ENCODE measurements at regions not wholly inside any gene's neighbourhood (a gene's known extent, or its start where the extent isn't known, plus 50 kb on each side); places are given as distances from the start of the nearest gene placed in this dataset.

DNA sequence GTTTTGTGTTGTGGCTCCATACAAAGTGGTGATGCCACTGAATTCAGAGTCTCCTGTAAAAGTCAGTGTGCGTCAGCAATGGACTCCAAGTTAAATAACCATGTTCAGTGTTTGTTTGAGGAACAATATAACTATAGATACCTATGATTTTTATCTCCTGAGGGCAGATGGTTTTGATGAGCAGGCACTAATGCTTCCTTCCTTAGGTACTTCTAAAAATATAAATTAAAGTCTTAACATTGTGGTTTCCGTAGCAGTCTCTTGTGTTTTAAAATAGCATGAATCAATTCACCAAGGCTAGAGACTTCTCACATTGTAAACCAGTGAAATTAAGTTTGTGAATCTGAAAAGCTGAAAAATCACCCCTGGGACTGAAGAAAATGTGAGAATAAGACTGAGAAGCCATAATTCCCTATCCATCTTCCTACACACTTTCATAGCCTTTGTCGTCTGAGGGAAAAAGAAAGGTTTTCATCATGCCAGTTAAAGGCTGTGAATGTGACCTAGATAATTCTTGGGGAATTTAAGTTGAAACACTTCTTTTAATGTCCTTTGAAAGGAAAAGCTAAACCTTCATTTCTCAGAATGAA lies 1502.9 kb downstream of the CDH11 start:
- Histone ChIP-seq H3K27ac (no peak overlapping the region), H3K4me2 (no peak overlapping the region), H4K20me1 (ENCODE audit: insufficient read depth, poor library complexity, severe bottlenecking) (no peaks in the 10 kb centered on the region), H3K27me3 (no peaks in the 10 kb centered on the region), H3K36me3 (replicated peaks; ENCODE audit: insufficient read depth, low read depth) (no peaks in the 10 kb centered on the region), H3K79me2 (no peaks in the 10 kb centered on the region), H3K9me2 (replicated peaks; ENCODE audit: insufficient read depth) (no peaks in the 10 kb centered on the region), H2AFZ (no peak overlapping the region), H3K4me1 (ENCODE audit: insufficient read depth) (no peaks in the 10 kb centered on the region), H3K4me3 (no peak overlapping the region), H3K9me3 (ENCODE audit: low read depth) (no peaks in the 10 kb centered on the region)
- DNase-seq (ENCODE audit: low spot score) = no peak
- TF ChIP-seq EZH2phosphoT487 (IDR thresholded peaks at IDR 0.05; ENCODE audit: low read depth, severe bottlenecking, unreplicated experiment) (no peak), EZH2 (IDR thresholded peaks at IDR 0.05; ENCODE audit: borderline replicate concordance) (no peak)
- TF ChIP-seq, protein P1, sequence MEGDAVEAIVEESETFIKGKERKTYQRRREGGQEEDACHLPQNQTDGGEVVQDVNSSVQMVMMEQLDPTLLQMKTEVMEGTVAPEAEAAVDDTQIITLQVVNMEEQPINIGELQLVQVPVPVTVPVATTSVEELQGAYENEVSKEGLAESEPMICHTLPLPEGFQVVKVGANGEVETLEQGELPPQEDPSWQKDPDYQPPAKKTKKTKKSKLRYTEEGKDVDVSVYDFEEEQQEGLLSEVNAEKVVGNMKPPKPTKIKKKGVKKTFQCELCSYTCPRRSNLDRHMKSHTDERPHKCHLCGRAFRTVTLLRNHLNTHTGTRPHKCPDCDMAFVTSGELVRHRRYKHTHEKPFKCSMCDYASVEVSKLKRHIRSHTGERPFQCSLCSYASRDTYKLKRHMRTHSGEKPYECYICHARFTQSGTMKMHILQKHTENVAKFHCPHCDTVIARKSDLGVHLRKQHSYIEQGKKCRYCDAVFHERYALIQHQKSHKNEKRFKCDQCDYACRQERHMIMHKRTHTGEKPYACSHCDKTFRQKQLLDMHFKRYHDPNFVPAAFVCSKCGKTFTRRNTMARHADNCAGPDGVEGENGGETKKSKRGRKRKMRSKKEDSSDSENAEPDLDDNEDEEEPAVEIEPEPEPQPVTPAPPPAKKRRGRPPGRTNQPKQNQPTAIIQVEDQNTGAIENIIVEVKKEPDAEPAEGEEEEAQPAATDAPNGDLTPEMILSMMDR (IDR thresholded peaks at IDR 0.05; ENCODE audit: poor library complexity) = no peak
- 75% methylated on average over 3 of the region's 3 CpGs for WGBS (ENCODE audit: low lambda C conversion rate, missing lambda C conversion rate)

DNA sequence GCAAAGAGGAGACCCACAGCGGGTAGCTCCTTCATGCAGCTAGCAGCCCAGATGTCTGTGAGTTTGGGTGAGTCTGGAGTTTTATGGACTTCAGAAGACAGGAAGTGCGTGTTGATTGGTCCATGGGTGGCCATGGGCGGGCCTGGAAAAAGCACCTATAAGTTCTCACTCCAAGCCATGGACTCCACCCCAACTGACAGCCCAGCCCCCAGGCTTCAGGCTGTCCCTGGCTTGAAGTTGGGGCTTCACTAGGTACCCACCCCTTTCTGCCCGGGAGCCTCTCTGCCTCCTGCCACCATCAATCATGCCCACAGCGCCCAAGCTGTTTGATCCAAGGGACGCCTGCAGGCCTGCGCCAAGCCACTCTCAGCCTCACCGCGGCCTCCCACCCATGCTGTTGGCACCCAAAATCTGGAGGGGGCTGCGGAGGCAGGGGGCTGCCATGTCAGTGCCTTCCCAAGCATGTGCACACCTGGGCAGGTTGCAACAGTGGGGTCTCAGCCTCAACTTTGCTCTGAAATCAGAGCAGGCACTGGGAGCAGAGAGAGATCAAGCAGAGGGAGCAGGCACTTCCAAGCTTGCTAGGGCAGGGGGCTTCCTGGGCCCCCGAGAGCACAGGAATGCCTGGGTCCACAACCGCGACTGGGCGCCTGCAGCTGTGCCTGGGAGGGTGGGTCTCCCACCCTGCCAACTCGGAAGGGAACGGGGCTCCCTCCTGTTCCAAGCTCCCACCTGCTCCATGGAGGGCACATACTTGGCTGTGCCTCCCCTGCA lies 1503.7 kb downstream of the CDH11 start:
- Histone ChIP-seq H3K9me3 (ENCODE audit: low read depth) (no peaks in the 10 kb centered on the region), H3K4me2 (no peak overlapping the region), H3K4me3 (no peak overlapping the region), H3K79me2 (no peaks in the 10 kb centered on the region), H3K27me3 (no peaks in the 10 kb centered on the region), H3K4me1 (ENCODE audit: insufficient read depth) (no peaks in the 10 kb centered on the region), H2AFZ (no peak overlapping the region), H3K9me2 (replicated peaks; ENCODE audit: insufficient read depth) (no peaks in the 10 kb centered on the region), H3K27ac (no peak overlapping the region), H4K20me1 (ENCODE audit: insufficient read depth, poor library complexity, severe bottlenecking) (no peaks in the 10 kb centered on the region), H3K36me3 (replicated peaks; ENCODE audit: insufficient read depth, low read depth) (no peaks in the 10 kb centered on the region)
- DNase-seq (ENCODE audit: low spot score) = no peak
- WGBS (ENCODE audit: low lambda C conversion rate, missing lambda C conversion rate) = 95% methylated on average over 16 of the region's 16 CpGs
- TF ChIP-seq EZH2phosphoT487 (IDR thresholded peaks at IDR 0.05; ENCODE audit: low read depth, severe bottlenecking, unreplicated experiment) (no peak), EZH2 (IDR thresholded peaks at IDR 0.05; ENCODE audit: borderline replicate concordance) (no peak)
- TF ChIP-seq, protein P1 (IDR thresholded peaks at IDR 0.05; ENCODE audit: poor library complexity) = no peak

DNA sequence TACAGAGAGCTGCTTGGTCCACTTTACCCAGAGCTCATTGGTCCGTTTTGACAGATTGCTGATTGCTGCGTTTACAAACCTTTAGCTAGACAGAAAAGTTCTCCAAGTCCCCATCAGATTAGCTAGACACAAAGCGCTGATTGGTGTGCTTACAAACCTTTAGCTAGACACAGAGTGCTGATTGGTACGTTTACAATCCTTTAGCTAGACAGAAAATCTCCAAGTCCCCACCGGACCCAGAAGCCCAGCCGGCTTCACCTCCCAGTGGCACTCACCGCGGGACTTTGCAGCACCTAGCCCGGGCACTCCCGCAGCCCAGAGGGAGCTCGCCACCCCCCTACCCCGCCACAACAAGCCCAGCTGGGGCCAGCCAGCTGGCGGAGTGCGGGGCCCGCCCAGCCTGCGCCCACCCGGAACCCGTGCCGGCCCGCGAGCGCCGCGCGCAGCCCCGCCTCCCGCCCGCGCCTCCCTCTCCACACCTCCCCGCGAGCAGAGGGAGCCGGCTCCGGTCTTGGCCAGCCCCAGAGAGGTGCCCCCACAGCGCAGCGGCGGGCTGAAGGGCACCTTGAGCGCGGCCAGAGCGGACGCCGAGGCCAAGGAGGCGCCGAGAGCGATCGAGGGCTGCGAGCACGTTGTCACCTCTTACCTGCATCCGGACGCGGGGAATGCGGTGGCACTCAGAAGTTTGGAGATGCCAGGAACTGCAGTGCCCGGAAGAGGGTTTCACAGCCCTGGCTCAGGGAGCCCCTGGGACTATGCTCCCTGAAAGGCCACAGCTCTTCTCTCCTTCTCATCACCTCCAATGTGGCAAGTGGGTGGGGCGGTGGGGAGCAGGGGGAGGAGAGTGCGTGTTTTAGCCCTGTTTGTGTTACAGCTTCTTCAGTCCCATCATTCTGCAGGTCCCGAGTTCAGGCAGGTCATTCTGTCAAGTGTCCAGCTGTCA lies 1504.5 kb downstream of the CDH11 start:
- H3K4me3 ChIP-seq = no peak overlapping the region
- DNase-seq (ENCODE audit: low spot score) = no peak

More for the DNA sequence above, 1504.5 kb downstream of the CDH11 start:
- Histone ChIP-seq H2AFZ (no peak overlapping the region), H3K79me2 (no peaks in the 10 kb centered on the region), H3K27ac (no peak overlapping the region), H3K4me1 (ENCODE audit: insufficient read depth) (no peaks in the 10 kb centered on the region), H3K9me3 (ENCODE audit: low read depth) (no peaks in the 10 kb centered on the region), H3K27me3 (no peaks in the 10 kb centered on the region), H4K20me1 (ENCODE audit: insufficient read depth, poor library complexity, severe bottlenecking) (no peaks in the 10 kb centered on the region), H3K9me2 (replicated peaks; ENCODE audit: insufficient read depth) (no peaks in the 10 kb centered on the region), H3K36me3 (replicated peaks; ENCODE audit: insufficient read depth, low read depth) (no peaks in the 10 kb centered on the region), H3K4me2 (no peak overlapping the region)
- TF ChIP-seq EZH2phosphoT487 (IDR thresholded peaks at IDR 0.05; ENCODE audit: low read depth, severe bottlenecking, unreplicated experiment) (no peak), EZH2 (IDR thresholded peaks at IDR 0.05; ENCODE audit: borderline replicate concordance) (no peak)
- TF ChIP-seq, protein P1 (IDR thresholded peaks at IDR 0.05; ENCODE audit: poor library complexity) = no peak
- 97% methylated on average over 30 of the region's 55 CpGs for WGBS (ENCODE audit: low lambda C conversion rate, missing lambda C conversion rate)
